ENCODE measurements at regions not wholly inside any gene's neighbourhood (a gene's known extent, or its start where the extent isn't known, plus 50 kb on each side); places are given as distances from the start of the nearest gene placed in this dataset.
A peak's percentile ranks its signal among the peaks of the same experiment; 100 is the strongest.
"Not testable (repeated sequence)": the region's sequence is repeated elsewhere in the genome, so short reads cannot be mapped to it uniquely, and the experiment has no call there.

- DNase-seq (ENCODE audit: low read depth): no peak
Observed at GRCh38 chr15:79539401-79539800, 107.3 kb downstream of the MINAR1 start.

- no peak for DNase-seq (ENCODE audit: low read depth)
Observed at GRCh38 chr15:79540551-79540950, 108.4 kb downstream of the MINAR1 start.

- no peak for DNase-seq (ENCODE audit: low read depth)
Observed at GRCh38 chr15:79541196-79541595, 109.1 kb downstream of the MINAR1 start.

GRCh38 chr15:79543097-79543496, 111.0 kb downstream of the MINAR1 start:
- DNase-seq (ENCODE audit: low read depth): no peak

- DNase-seq (ENCODE audit: low read depth): no peak
Observed at GRCh38 chr15:79549196-79549595, 117.1 kb downstream of the MINAR1 start.

- no peak for DNase-seq (ENCODE audit: low read depth)
Observed at GRCh38 chr15:79560384-79560783, 128.2 kb downstream of the MINAR1 start.

GRCh38 chr15:79561982-79562381, 129.8 kb downstream of the MINAR1 start:
- DNase-seq (ENCODE audit: low read depth): no peak

- DNase-seq (ENCODE audit: low read depth): no peak
Observed at GRCh38 chr15:79562403-79562815, 130.3 kb downstream of the MINAR1 start.

- no peak for DNase-seq (ENCODE audit: low read depth)
Observed at GRCh38 chr15:79562899-79563298, 130.8 kb downstream of the MINAR1 start.

- no peak for DNase-seq (ENCODE audit: low read depth)
Observed at GRCh38 chr15:79570004-79570403, 137.9 kb downstream of the MINAR1 start.

GRCh38 chr15:79572691-79573404, 140.7 kb downstream of the MINAR1 start:
- DNase-seq (ENCODE audit: low read depth): no peak

- DNase-seq (ENCODE audit: low read depth): not testable (repeated sequence)
Observed at GRCh38 chr15:79574431-79575273, 142.5 kb downstream of the MINAR1 start.

GRCh38 chr15:79582650-79583049, 150.5 kb downstream of the MINAR1 start:
- DNase-seq (ENCODE audit: low read depth): no peak

GRCh38 chr15:79592126-79592525, 160.0 kb downstream of the MINAR1 start:
- DNase-seq (ENCODE audit: low read depth): no peak

GRCh38 chr15:79593119-79593869, 161.2 kb downstream of the MINAR1 start:
- no peak for DNase-seq (ENCODE audit: low read depth)

- no peak for DNase-seq (ENCODE audit: low read depth)
Observed at GRCh38 chr15:79595306-79595705, 163.2 kb downstream of the MINAR1 start.

GRCh38 chr15:79595995-79596622, 164.0 kb downstream of the MINAR1 start:
- peak; percentile 69 for DNase-seq (ENCODE audit: low read depth)

GRCh38 chr15:79598639-79599038, 166.5 kb downstream of the MINAR1 start:
- no peak for DNase-seq (ENCODE audit: low read depth)

GRCh38 chr15:79601405-79602086, 169.4 kb downstream of the MINAR1 start:
- DNase-seq (ENCODE audit: low read depth): no peak

- no peak for DNase-seq (ENCODE audit: low read depth)
Observed at GRCh38 chr15:79602180-79602579, 170.0 kb downstream of the MINAR1 start.

- no peak for DNase-seq (ENCODE audit: low read depth)
Observed at GRCh38 chr15:79602731-79603130, 170.6 kb downstream of the MINAR1 start.
